K562 (cell line): ENCODE measurements at regions not wholly inside any gene's neighbourhood (a gene's known extent, or its start where the extent isn't known, plus 50 kb on each side); places are given as distances from the start of the nearest gene placed in this dataset.

ENCODE experiments used
- ATAC-seq: fragments of 200-7000 bp; cut with Tn5 transposase; 3 replicates; pipeline ENCODE4 v1.9.1; 2020; ENCODE audit warnings: moderate library complexity
- BruUV-seq: library from RNA; stranded (reverse); fragments of 400-500 nt; replicated peaks from 2 replicates; lab custom pipeline; 2021; lab: Mats Ljungman, UMichigan
- CTCF ChIA-PET: fragments of 300-600 bp; formaldehyde crosslinking; extraction: SDS; loops from one replicate; lab custom pipeline; 2021; ENCODE audit warnings: low intra/inter-chr PET ratio; lab: Yijun Ruan, JAX
- POLR2A ChIA-PET: fragments of 300-600, 350-650 bp; sonication (Branson Sonifier 250); formaldehyde crosslinking; extraction: SDS; loops from one replicate; lab custom pipeline; 2021; ENCODE audit warnings: antibody characterized with exemption, inconsistent platforms; lab: Yijun Ruan, JAX
- DNase-seq, 4 experiments: peaks; one replicate each; pipeline versions ENCODE4 v3.0.0 to v3.0.0-alpha.2; 2011 to 2018; ENCODE audit warnings: low spot score in 3 of 4, mixed read lengths in 3 of 4; ENCODE audit errors: extremely low read depth in 1 of 4
- FAIRE-seq: peaks from 2 replicates; lab custom pipeline; 2011; peaks lifted over from hg19 to GRCh38; lab: Jason Lieb, UNC
- H2AFZ ChIP-seq: 2 replicates; pipeline ENCODE4 v1.6.0; 2011; ENCODE audit warnings: low read depth, low read length, control low read depth, inconsistent platforms
- H3K27ac ChIP-seq: fragments of 200-600 bp; 3 replicates; pipeline ENCODE4 v1.8.0; 2011; ENCODE audit warnings: low read depth, mild to moderate bottlenecking, control low read depth, inconsistent platforms, low read length, moderate library complexity, mixed read lengths; ENCODE audit errors: extremely low read depth
- H3K27me3 ChIP-seq, 2 experiments: fragments of 300-600 bp in 1 of 2; 2 replicates in 1 of 2; 3 replicates in 1 of 2; pipeline versions ENCODE4 v1.6.0 to v1.8.0; 2011; ENCODE audit warnings: inconsistent platforms in 2 of 2, low read length in 2 of 2, mild to moderate bottlenecking in 1 of 2, mixed read lengths in 1 of 2, moderate library complexity in 1 of 2; ENCODE audit not compliant: control insufficient read depth in 2 of 2, insufficient read depth in 2 of 2
- H3K36me3 ChIP-seq: fragments of 300-600 bp; 3 replicates; pipeline ENCODE4 v1.8.0; 2011; ENCODE audit warnings: mild to moderate bottlenecking, low read length, inconsistent platforms; ENCODE audit not compliant: control insufficient read depth, insufficient read depth
- H3K4me1 ChIP-seq, 2 experiments: fragments of 200-600 bp in 1 of 2; replicated peaks in 1 of 2; 2 replicates in 1 of 2; 3 replicates in 1 of 2; pipeline versions ENCODE4 v1.5.1 to v1.8.0; 2011; ENCODE audit warnings: inconsistent platforms in 2 of 2, low read length in 2 of 2, mild to moderate bottlenecking in 1 of 2, mixed read lengths in 1 of 2, moderate library complexity in 1 of 2; ENCODE audit not compliant: control insufficient read depth in 2 of 2, insufficient read depth in 2 of 2
- H3K4me2 ChIP-seq: 2 replicates; pipeline ENCODE4 v1.6.1; 2011; ENCODE audit warnings: low read length, control low read depth, inconsistent platforms, mixed read lengths; ENCODE audit not compliant: insufficient read depth
- H3K4me3 ChIP-seq: fragments of 200-600 bp; sonication (generic), shearing (Covaris generic); 2 replicates; pipeline ENCODE4 v1.5.1; 2016; ENCODE audit warnings: control low read depth, inconsistent platforms
- H3K79me2 ChIP-seq: fragments of 200-600 bp; 3 replicates; pipeline ENCODE4 v1.8.0; 2011; ENCODE audit warnings: low read length, inconsistent platforms; ENCODE audit not compliant: control insufficient read depth, insufficient read depth
- H3K9ac ChIP-seq, 2 experiments: 2 replicates each; pipeline versions ENCODE4 v1.6.0 to v1.6.1; 2011; ENCODE audit warnings: low read depth in 2 of 2, low read length in 2 of 2, control low read depth in 1 of 2, inconsistent platforms in 1 of 2, mild to moderate bottlenecking in 1 of 2, mixed read lengths in 1 of 2; ENCODE audit not compliant: insufficient read depth in 1 of 2
- H3K9me1 ChIP-seq: one replicate; pipeline ENCODE4 v1.6.0; 2011; ENCODE audit warnings: inconsistent platforms, mild to moderate bottlenecking, low read length, moderate library complexity; ENCODE audit not compliant: control insufficient read depth, insufficient read depth
- H3K9me3 ChIP-seq: replicated peaks from 2 replicates; pipeline ENCODE4 v1.5.1; 2011; ENCODE audit warnings: low read depth, low read length, inconsistent platforms; ENCODE audit not compliant: control insufficient read depth, insufficient read depth
- H4K20me1 ChIP-seq: replicated peaks from 2 replicates; pipeline ENCODE4 v1.6.1; 2011; ENCODE audit warnings: low read length, inconsistent platforms, mixed read lengths; ENCODE audit not compliant: control insufficient read depth, insufficient read depth
- CBX2 ChIP-seq: fragments of 200-600 bp; sonication (generic); IDR thresholded peaks from one replicate; pipeline ENCODE4 v1.6.1; 2012; ENCODE audit warnings: mild to moderate bottlenecking, low read length, inconsistent platforms; ENCODE audit not compliant: insufficient read depth, poor library complexity, severe bottlenecking
- MTF1 ChIP-seq: fragments of 250-450 bp; sonication (Bioruptor Pico); IDR thresholded peaks from 2 replicates; pipeline ENCODE4 v1.9.0; 2021; ENCODE audit warnings: moderate library complexity, mild to moderate bottlenecking, inconsistent platforms, borderline replicate concordance
- NR0B1 ChIP-seq: fragments of 450-650 bp; IDR thresholded peaks from one replicate; pipeline ENCODE4 v1.6.1; 2018; ENCODE audit warnings: mild to moderate bottlenecking, moderate library complexity; ENCODE audit not compliant: partially characterized antibody
- POLR3A ChIP-seq: IDR thresholded peaks from 2 replicates; pipeline ENCODE4 v1.6.1; 2011; ENCODE audit warnings: borderline replicate concordance, mild to moderate bottlenecking, moderate library complexity; ENCODE audit not compliant: insufficient read length, insufficient read depth; ENCODE audit errors: extremely low read depth
- RBM15 ChIP-seq: fragments of 200-400 bp; formaldehyde crosslinking; IDR thresholded peaks from 2 replicates; pipeline ENCODE4 v1.6.1; 2018; ENCODE audit warnings: mild to moderate bottlenecking, low read length, moderate library complexity; ENCODE audit not compliant: insufficient read depth
- RFX5 ChIP-seq: IDR thresholded peaks from 2 replicates; pipeline ENCODE4 v1.6.1; 2011; ENCODE audit warnings: low read depth, mild to moderate bottlenecking, improper control_type of control experiment, low read length
- SIRT6 ChIP-seq: IDR thresholded peaks from one replicate; pipeline ENCODE4 v1.6.1; 2012; ENCODE audit warnings: low read depth, mild to moderate bottlenecking, control low read depth, inconsistent platforms, low read length, moderate library complexity
- TAF1 ChIP-seq: IDR thresholded peaks from 2 replicates; pipeline ENCODE4 v1.6.1; 2011; ENCODE audit warnings: mild to moderate bottlenecking, low read length, moderate library complexity; ENCODE audit not compliant: insufficient read depth, control insufficient read depth, severe bottlenecking; ENCODE audit errors: extremely low read depth
- TCF3 ChIP-seq: sonication (generic); formaldehyde crosslinking; IDR thresholded peaks from 2 replicates; pipeline ENCODE4 v1.4.0; 2020; ENCODE audit warnings: mild to moderate bottlenecking, missing genetic modification reagents
- ZBTB34 ChIP-seq: fragments of 250-450 bp; sonication (Bioruptor Pico); IDR thresholded peaks from 2 replicates; pipeline ENCODE4 v1.8.0; 2021; ENCODE audit warnings: mild to moderate bottlenecking, moderate library complexity
- ZKSCAN8 ChIP-seq: fragments of 200-800 bp; sonication (Bioruptor generic); IDR thresholded peaks from 2 replicates; pipeline ENCODE4 v1.6.1; 2016; ENCODE audit warnings: missing genetic modification characterization, missing compliant biosample characterization
- WGBS: fragments of 100-300 bp; shearing (Covaris generic); methylation state at CpG from one replicate; pipeline ENCODE4 v1.1.6; 2016; ENCODE audit warnings: low coverage, mixed read lengths; ENCODE audit not compliant: insufficient coverage; ENCODE audit errors: missing lambda C conversion rate; 5-methylcytosine and 5-hydroxymethylcytosine counted together
- in situ Hi-C: fragments of 300-500 bp; cut with MboI; formaldehyde crosslinking; loops from 4 replicates; pipeline ENCODE4 v1.15.0; 2018; ENCODE audit warnings: inconsistent platforms, mixed read lengths
- intact Hi-C: fragments of 100-400 bp; cut with micrococcal nuclease; formaldehyde crosslinking; loops from 2 replicates; pipeline ENCODE4 v1.14.2; 2022
- TF ChIP-seq, protein P1 (sequence below), 2 experiments: fragments of 150-350 bp in 1 of 2; IDR thresholded peaks; 2 replicates each; pipeline ENCODE4 v1.6.1; 2012 to 2016; ENCODE audit warnings: low read depth in 2 of 2, low read length in 2 of 2, mild to moderate bottlenecking in 1 of 2, moderate library complexity in 1 of 2
- TF ChIP-seq, protein P2 (sequence below): fragments of 450-650 bp; IDR thresholded peaks from 2 replicates; pipeline ENCODE4 v1.6.1; 2017; ENCODE audit warnings: mild to moderate bottlenecking, moderate library complexity
- TF ChIP-seq, protein P3 (sequence below): sonication (generic); formaldehyde crosslinking; IDR thresholded peaks from 2 replicates; pipeline ENCODE4 v1.8.0; 2022; ENCODE audit warnings: mild to moderate bottlenecking, missing genetic modification reagents

GRCh38 chr6:40176152-40176551 lies 241.9 kb upstream of the MOCS1 start:
- no peaks in the 10 kb centered on the region for H3K79me2 ChIP-seq
- BruUV-seq, result no TSS peak
- no peak overlapping the region for H3K4me3 ChIP-seq
- H2AFZ ChIP-seq, result no peak overlapping the region
- FAIRE-seq (no peak), DNase-seq (no peak), ATAC-seq (no peak)
- 3% methylated on average over 5 of the region's 5 CpGs for WGBS
- intact Hi-C loops (no loop called here), in situ Hi-C loops (no loop called here)
- H3K4me1 ChIP-seq, result no peaks in the 10 kb centered on the region; a peak in 1 of 5 replicates
- H3K27ac ChIP-seq, result no peak overlapping the region
- ChIA-PET POLR2A (interaction anchor here (1.0 kb wide), 1 partner anchor 12 kb away, joined by 3 read pairs; no protein-coding TSS in a partner anchor), CTCF (no interaction called here)
- H3K36me3 ChIP-seq, result no peaks in the 10 kb centered on the region
- H4K20me1 ChIP-seq, result no peaks in the 10 kb centered on the region
- H3K4me2 ChIP-seq, result no peak overlapping the region
- H3K9ac ChIP-seq, result no peak overlapping the region
- no peaks in the 10 kb centered on the region for H3K27me3 ChIP-seq
- no peaks in the 10 kb centered on the region for H3K9me3 ChIP-seq
- H3K9me1 ChIP-seq, result no peaks in the 10 kb centered on the region
- no peak for TF ChIP-seq SIRT6
- no peak for TF ChIP-seq CBX2
- no peak for TF ChIP-seq ZBTB34 (CRISPR knock-in tag)
- no peak for TF ChIP-seq TCF3
- TF ChIP-seq RBM15, result no peak
- TF ChIP-seq, protein P1, sequence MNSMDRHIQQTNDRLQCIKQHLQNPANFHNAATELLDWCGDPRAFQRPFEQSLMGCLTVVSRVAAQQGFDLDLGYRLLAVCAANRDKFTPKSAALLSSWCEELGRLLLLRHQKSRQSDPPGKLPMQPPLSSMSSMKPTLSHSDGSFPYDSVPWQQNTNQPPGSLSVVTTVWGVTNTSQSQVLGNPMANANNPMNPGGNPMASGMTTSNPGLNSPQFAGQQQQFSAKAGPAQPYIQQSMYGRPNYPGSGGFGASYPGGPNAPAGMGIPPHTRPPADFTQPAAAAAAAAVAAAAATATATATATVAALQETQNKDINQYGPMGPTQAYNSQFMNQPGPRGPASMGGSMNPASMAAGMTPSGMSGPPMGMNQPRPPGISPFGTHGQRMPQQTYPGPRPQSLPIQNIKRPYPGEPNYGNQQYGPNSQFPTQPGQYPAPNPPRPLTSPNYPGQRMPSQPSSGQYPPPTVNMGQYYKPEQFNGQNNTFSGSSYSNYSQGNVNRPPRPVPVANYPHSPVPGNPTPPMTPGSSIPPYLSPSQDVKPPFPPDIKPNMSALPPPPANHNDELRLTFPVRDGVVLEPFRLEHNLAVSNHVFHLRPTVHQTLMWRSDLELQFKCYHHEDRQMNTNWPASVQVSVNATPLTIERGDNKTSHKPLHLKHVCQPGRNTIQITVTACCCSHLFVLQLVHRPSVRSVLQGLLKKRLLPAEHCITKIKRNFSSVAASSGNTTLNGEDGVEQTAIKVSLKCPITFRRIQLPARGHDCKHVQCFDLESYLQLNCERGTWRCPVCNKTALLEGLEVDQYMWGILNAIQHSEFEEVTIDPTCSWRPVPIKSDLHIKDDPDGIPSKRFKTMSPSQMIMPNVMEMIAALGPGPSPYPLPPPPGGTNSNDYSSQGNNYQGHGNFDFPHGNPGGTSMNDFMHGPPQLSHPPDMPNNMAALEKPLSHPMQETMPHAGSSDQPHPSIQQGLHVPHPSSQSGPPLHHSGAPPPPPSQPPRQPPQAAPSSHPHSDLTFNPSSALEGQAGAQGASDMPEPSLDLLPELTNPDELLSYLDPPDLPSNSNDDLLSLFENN (IDR thresholded peaks at IDR 0.05; ENCODE audit: low read depth in 2 of 2, low read length in 2 of 2), result no peak
- no peak for TF ChIP-seq MTF1
- no peak for TF ChIP-seq RFX5
- no peak for TF ChIP-seq POLR3A
- no peak for TF ChIP-seq TAF1
- TF ChIP-seq, protein P2, sequence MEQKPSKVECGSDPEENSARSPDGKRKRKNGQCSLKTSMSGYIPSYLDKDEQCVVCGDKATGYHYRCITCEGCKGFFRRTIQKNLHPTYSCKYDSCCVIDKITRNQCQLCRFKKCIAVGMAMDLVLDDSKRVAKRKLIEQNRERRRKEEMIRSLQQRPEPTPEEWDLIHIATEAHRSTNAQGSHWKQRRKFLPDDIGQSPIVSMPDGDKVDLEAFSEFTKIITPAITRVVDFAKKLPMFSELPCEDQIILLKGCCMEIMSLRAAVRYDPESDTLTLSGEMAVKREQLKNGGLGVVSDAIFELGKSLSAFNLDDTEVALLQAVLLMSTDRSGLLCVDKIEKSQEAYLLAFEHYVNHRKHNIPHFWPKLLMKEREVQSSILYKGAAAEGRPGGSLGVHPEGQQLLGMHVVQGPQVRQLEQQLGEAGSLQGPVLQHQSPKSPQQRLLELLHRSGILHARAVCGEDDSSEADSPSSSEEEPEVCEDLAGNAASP, result no peak
- no peak for TF ChIP-seq ZKSCAN8 (CRISPR knock-in tag)
- no peak for TF ChIP-seq NR0B1
- TF ChIP-seq, protein P3, sequence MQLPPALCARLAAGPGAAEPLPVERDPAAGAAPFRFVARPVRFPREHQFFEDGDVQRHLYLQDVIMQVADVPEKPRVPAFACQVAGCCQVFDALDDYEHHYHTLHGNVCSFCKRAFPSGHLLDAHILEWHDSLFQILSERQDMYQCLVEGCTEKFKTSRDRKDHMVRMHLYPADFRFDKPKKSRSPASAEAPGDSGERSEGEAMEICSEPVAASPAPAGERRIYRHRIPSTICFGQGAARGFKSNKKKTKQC, result no peak
